ENCODE measurements at regions not wholly inside any gene's neighbourhood (a gene's known extent, or its start where the extent isn't known, plus 50 kb on each side); places are given as distances from the start of the nearest gene placed in this dataset.

DNA sequence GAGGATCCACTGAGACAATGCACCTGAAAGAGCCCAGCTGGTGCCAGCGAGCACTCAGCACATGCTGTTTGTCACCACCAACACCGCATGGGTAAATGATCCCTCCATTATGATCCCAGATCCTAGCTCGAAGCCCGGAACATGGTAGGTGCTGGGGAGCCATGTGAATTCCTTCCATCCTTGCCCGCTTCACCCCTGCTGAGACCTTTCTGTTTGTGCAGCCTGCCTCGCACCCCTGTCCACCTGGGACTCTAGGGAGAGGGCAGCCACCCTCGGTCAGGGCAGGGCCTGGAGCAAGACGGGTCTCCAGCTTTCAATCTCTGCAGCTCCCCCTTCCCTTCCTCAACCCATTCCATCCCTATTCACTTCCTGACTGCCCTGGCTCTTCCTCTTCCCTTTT, 116.2 kb upstream of the ALX4 start:
- no peaks in the 10 kb centered on the region for H3K36me3 ChIP-seq (ENCODE audit: insufficient read depth, low read length, poor library complexity, severe bottlenecking)
- no peak overlapping the region for H3K27ac ChIP-seq (ENCODE audit: low read depth, low read length, poor library complexity, severe bottlenecking)
- intact Hi-C loops (cut with micrococcal nuclease; ENCODE audit: unreplicated experiment): no loop called here
- CTCF ChIA-PET: interaction anchor here (0.6 kb wide), 1 partner anchor 98 kb away, joined by 3 read pairs; no protein-coding TSS in a partner anchor
- no peak overlapping the region for H3K4me3 ChIP-seq (ENCODE audit: low read depth, low read length, poor library complexity, severe bottlenecking)
- H3K27me3 ChIP-seq (replicated peaks; ENCODE audit: insufficient read depth, low read depth, low read length, poor library complexity): peaks cover 12% of the 10 kb centered on the region
- DNase-seq (ENCODE audit: low spot score): no peak
- BruUV-seq (replicated peaks): no TSS peak
- H3K9me3 ChIP-seq (ENCODE audit: low read depth, low read length, poor library complexity, severe bottlenecking): no peaks in the 10 kb centered on the region
- POLR2A ChIA-PET (ENCODE audit: low non-redundant PET): no interaction called here
- TF ChIP-seq EZH2 (IDR thresholded peaks at IDR 0.05; ENCODE audit: borderline replicate concordance, low read depth, low read length, poor library complexity, severe bottlenecking): no peak
- TF ChIP-seq, protein P1, sequence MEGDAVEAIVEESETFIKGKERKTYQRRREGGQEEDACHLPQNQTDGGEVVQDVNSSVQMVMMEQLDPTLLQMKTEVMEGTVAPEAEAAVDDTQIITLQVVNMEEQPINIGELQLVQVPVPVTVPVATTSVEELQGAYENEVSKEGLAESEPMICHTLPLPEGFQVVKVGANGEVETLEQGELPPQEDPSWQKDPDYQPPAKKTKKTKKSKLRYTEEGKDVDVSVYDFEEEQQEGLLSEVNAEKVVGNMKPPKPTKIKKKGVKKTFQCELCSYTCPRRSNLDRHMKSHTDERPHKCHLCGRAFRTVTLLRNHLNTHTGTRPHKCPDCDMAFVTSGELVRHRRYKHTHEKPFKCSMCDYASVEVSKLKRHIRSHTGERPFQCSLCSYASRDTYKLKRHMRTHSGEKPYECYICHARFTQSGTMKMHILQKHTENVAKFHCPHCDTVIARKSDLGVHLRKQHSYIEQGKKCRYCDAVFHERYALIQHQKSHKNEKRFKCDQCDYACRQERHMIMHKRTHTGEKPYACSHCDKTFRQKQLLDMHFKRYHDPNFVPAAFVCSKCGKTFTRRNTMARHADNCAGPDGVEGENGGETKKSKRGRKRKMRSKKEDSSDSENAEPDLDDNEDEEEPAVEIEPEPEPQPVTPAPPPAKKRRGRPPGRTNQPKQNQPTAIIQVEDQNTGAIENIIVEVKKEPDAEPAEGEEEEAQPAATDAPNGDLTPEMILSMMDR (conservative IDR thresholded peaks at IDR 0.05; ENCODE audit: low read depth, low read length): no peak
- peaks cover 5% of the 10 kb centered on the region for H3K4me1 ChIP-seq (ENCODE audit: insufficient read depth, low read length, poor library complexity, severe bottlenecking)

DNA sequence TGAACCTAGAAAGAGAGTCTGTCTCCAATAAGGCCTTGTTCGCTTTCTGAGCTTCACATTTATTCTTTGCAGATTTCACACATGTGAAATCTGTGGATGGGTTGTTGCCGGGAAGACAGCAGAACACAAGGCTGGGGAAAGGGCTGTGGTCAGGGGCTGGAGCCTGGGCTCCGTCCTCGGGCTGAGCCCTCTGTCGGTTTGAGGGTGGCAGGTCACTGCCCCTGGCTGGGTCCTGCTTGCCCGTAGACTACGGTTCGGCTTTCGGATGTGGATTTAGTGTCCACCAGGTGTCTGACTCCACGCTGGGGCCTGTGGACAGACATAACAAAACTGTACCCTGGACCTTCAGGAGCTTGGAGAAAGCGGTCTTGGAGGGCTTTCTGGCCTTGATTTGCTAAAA, 117.0 kb upstream of the ALX4 start:
- Histone ChIP-seq H3K27ac (ENCODE audit: low read depth, low read length, poor library complexity, severe bottlenecking) (no peak overlapping the region), H3K4me1 (ENCODE audit: insufficient read depth, low read length, poor library complexity, severe bottlenecking) (no peaks in the 10 kb centered on the region), H3K4me3 (ENCODE audit: low read depth, low read length, poor library complexity, severe bottlenecking) (no peak overlapping the region), H3K36me3 (ENCODE audit: insufficient read depth, low read length, poor library complexity, severe bottlenecking) (no peaks in the 10 kb centered on the region), H3K27me3 (replicated peaks; ENCODE audit: insufficient read depth, low read depth, low read length, poor library complexity) (peaks cover 20% of the 10 kb centered on the region), H3K9me3 (ENCODE audit: low read depth, low read length, poor library complexity, severe bottlenecking) (no peaks in the 10 kb centered on the region)
- ChIA-PET POLR2A (ENCODE audit: low non-redundant PET) (no interaction called here), CTCF (interaction anchor here (0.6 kb wide), 1 partner anchor 137 kb away, joined by 3 read pairs; no protein-coding TSS in a partner anchor)
- intact Hi-C loops (cut with micrococcal nuclease; ENCODE audit: unreplicated experiment): no loop called here
- no TSS peak for BruUV-seq (replicated peaks)
- no peak for DNase-seq (ENCODE audit: low spot score)
- TF ChIP-seq, protein P1 (conservative IDR thresholded peaks at IDR 0.05; ENCODE audit: low read depth, low read length): no peak
- TF ChIP-seq EZH2 (IDR thresholded peaks at IDR 0.05; ENCODE audit: borderline replicate concordance, low read depth, low read length, poor library complexity, severe bottlenecking): no peak

DNA sequence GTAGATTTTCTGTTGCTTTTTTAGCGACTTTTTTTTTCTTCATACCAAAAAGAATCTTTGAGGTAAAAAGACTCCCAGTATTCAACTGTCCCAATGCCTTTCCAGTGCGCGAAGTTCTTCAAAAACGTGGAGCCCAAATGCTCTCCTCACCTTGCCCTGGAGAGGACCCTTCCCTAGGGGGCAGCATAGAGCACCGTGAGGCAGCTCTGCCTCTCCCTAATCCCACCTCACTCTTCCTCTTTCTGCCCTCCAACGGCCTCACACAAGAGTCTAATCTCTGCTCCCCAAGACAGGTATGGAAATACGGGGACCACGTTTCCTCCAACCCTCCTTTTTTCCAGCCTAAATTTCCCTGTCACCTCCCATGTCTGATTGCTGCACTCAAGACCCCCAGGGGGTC, 117.5 kb upstream of the ALX4 start:
- ChIA-PET POLR2A (ENCODE audit: low non-redundant PET) (no interaction called here), CTCF (interaction anchor here (0.6 kb wide), 1 partner anchor 137 kb away, joined by 3 read pairs; no protein-coding TSS in a partner anchor)
- Histone ChIP-seq H3K4me1 (ENCODE audit: insufficient read depth, low read length, poor library complexity, severe bottlenecking) (no peaks in the 10 kb centered on the region), H3K9me3 (ENCODE audit: low read depth, low read length, poor library complexity, severe bottlenecking) (no peaks in the 10 kb centered on the region), H3K27me3 (replicated peaks; ENCODE audit: insufficient read depth, low read depth, low read length, poor library complexity) (peaks cover 24% of the 10 kb centered on the region), H3K4me3 (ENCODE audit: low read depth, low read length, poor library complexity, severe bottlenecking) (no peak overlapping the region), H3K27ac (ENCODE audit: low read depth, low read length, poor library complexity, severe bottlenecking) (no peak overlapping the region), H3K36me3 (ENCODE audit: insufficient read depth, low read length, poor library complexity, severe bottlenecking) (no peaks in the 10 kb centered on the region)
- DNase-seq (ENCODE audit: low spot score): peak; percentile 47
- BruUV-seq (replicated peaks): no TSS peak
- intact Hi-C loops (cut with micrococcal nuclease; ENCODE audit: unreplicated experiment): no loop called here
- TF ChIP-seq, protein P1 (conservative IDR thresholded peaks at IDR 0.05; ENCODE audit: low read depth, low read length): peak; percentile 83
- TF ChIP-seq EZH2 (IDR thresholded peaks at IDR 0.05; ENCODE audit: borderline replicate concordance, low read depth, low read length, poor library complexity, severe bottlenecking): no peak
